RPMI8226 (cell line): ENCODE measurements at regions not wholly inside any gene's neighbourhood (a gene's known extent, or its start where the extent isn't known, plus 50 kb on each side); places are given as distances from the start of the nearest gene placed in this dataset.

ENCODE experiments used
- DNase-seq: peaks from one replicate; pipeline ENCODE4 v3.0.0-alpha.2; 2015

GRCh38 chr2:240363746-240364581, 71.5 kb upstream of the GPC1 start:
- DNase-seq: peak; percentile 42

GRCh38 chr2:240364582-240364960, 70.9 kb upstream of the GPC1 start:
- peak; percentile 38 for DNase-seq

- DNase-seq: no peak
Measured at GRCh38 chr2:240364961-240365775, 70.3 kb upstream of the GPC1 start.

GRCh38 chr2:240365971-240366471, 69.4 kb upstream of the GPC1 start:
- DNase-seq: no peak

- DNase-seq: no peak
Measured at GRCh38 chr2:240366901-240367300, 68.6 kb upstream of the GPC1 start.

GRCh38 chr2:240367721-240368120, 67.7 kb upstream of the GPC1 start:
- DNase-seq: no peak

GRCh38 chr2:240368781-240369331, 66.6 kb upstream of the GPC1 start:
- peak; percentile 76 for DNase-seq

- no peak for DNase-seq
Measured at GRCh38 chr2:240369335-240369734, 66.1 kb upstream of the GPC1 start.

GRCh38 chr2:240369801-240370585, 65.5 kb upstream of the GPC1 start:
- peak; percentile 64 for DNase-seq

GRCh38 chr2:240371129-240372000, 64.1 kb upstream of the GPC1 start:
- no peak for DNase-seq

- DNase-seq: no peak
Measured at GRCh38 chr2:240372101-240372500, 63.4 kb upstream of the GPC1 start.

- no peak for DNase-seq
Measured at GRCh38 chr2:240373289-240373885, 62.1 kb upstream of the GPC1 start.

- DNase-seq: no peak
Measured at GRCh38 chr2:240374085-240374907, 61.2 kb upstream of the GPC1 start.

- no peak for DNase-seq
Measured at GRCh38 chr2:240375024-240375645, 60.3 kb upstream of the GPC1 start.

GRCh38 chr2:240376739-240377138, 58.7 kb upstream of the GPC1 start:
- DNase-seq: no peak

- no peak for DNase-seq
Measured at GRCh38 chr2:240377366-240377765, 58.1 kb upstream of the GPC1 start.

GRCh38 chr2:240379089-240379636, 56.3 kb upstream of the GPC1 start:
- peak; percentile 67 for DNase-seq

GRCh38 chr2:240383099-240383758, 52.2 kb upstream of the GPC1 start:
- DNase-seq: peak; percentile 87
